Heart left ventricle (tissue), 16 donors: ENCODE measurements at regions not wholly inside any gene's neighbourhood (a gene's known extent, or its start where the extent isn't known, plus 50 kb on each side); places are given as distances from the start of the nearest gene placed in this dataset.

Source experiments
- ATAC-seq, 4 donors: fragments of 200-7000 bp; cut with Tn5 transposase; one replicate each; pipeline ENCODE4 v1.9.1; 2020 to 2022; ENCODE audit warnings: moderate library complexity in 4 of 4, mild to moderate bottlenecking in 3 of 4, moderate number of reproducible peaks in 1 of 4
- DNase-seq, 5 donors: peaks; one replicate each; pipeline ENCODE4 v3.0.0-alpha.2; 2020
- H3K27ac ChIP-seq, 12 donors: fragments of 200-600 bp; sonication (generic) in 4 of 12; one replicate each; pipeline versions ENCODE4 v1.5.0 to v1.8.0; 2016 to 2022; ENCODE audit warnings: mild to moderate bottlenecking in 2 of 12
- H3K27me3 ChIP-seq, 9 donors: fragments of 200-600 bp; sonication (generic) in 2 of 9; one replicate each; pipeline versions ENCODE4 v1.5.1 to v1.8.0; 2016 to 2022; ENCODE audit warnings: mild to moderate bottlenecking in 3 of 9
- H3K36me3 ChIP-seq, 9 donors: fragments of 200-600 bp; sonication (generic) in 2 of 9; one replicate each; pipeline versions ENCODE4 v1.5.0 to v1.8.0; 2018 to 2022; ENCODE audit warnings: mild to moderate bottlenecking in 2 of 9
- H3K4me1 ChIP-seq, 12 donors: fragments of 200-600 bp; sonication (generic) in 4 of 12; one replicate each; pipeline versions ENCODE4 v1.5.0 to v1.8.0; 2016 to 2022; ENCODE audit warnings: mild to moderate bottlenecking in 3 of 12
- H3K4me3 ChIP-seq, 12 donors: fragments of 200-600 bp; sonication (generic) in 4 of 12; one replicate each; pipeline versions ENCODE4 v1.5.0 to v1.8.0; 2017 to 2022; ENCODE audit warnings: mild to moderate bottlenecking in 9 of 12, moderate library complexity in 4 of 12
- H3K9me3 ChIP-seq, 12 donors: fragments of 200-600 bp; sonication (generic) in 4 of 12; one replicate each; pipeline versions ENCODE4 v1.5.0 to v1.8.0; 2016 to 2022; ENCODE audit warnings: mild to moderate bottlenecking in 1 of 12
- POLR2A ChIP-seq, 2 donors: fragments of 450-650 bp; IDR thresholded peaks; one replicate each; pipeline ENCODE4 v1.6.1; 2017; ENCODE audit warnings: antibody characterized with exemption in 2 of 2, mild to moderate bottlenecking in 2 of 2, moderate library complexity in 2 of 2
- WGBS, 4 donors: extraction: QIAGEN DNeasy Blood & Tissue Kit in 2 of 4; methylation state at CpG; one replicate each; pipeline versions ENCODE4 v1.1.5 to v1.1.7; 2013 to 2018; 5-methylcytosine and 5-hydroxymethylcytosine counted together
- intact Hi-C, 10 donors: fragments of 100-400 bp; cut with DNase I; formaldehyde crosslinking; loops; one replicate each; pipeline versions ENCODE4 v1.11.1 to v1.14.2; 2022
- TF ChIP-seq, protein P1 (sequence below), 12 donors: fragments of 200-600 bp; sonication (generic) in 4 of 12; IDR thresholded peaks; one replicate each; pipeline versions ENCODE4 v1.5.0 to v1.8.0; 2018 to 2022; ENCODE audit warnings: antibody characterized with exemption in 12 of 12, mild to moderate bottlenecking in 5 of 12
- donor health status: ischemic (EF 13 %, LVEDD 7.1; RV severe dilation, severe dysfunction).
- donor health status: healthy with polysubstance abuse.
- donor health status: DM: no; HTN: yes; CAD: no.
- donor health status: DM: no; HTN: no; CAD: no.
- donor health status: ischemic (EF 25% LVEDD 6.9; RV normal size, moderate dysfunction).
- donor health status: ischemic (EF 25% LVEDD 5.7; RV mildly dilated, moderate dysfunction).
- donor health status: healthy.
- donor health status: DM: yes; HTN: yes; CAD: no.
- donor health status: ischemic (EF 35%, LVEDD 5.7; RV mildly dilated, moderate dysfunction).
- donor health status: nonischemic (EF 11% LVEDD 7.7; RV severe dilation, severe dysfunction).
- donor health status: DM: yes; HTN: yes; CAD: no.
- donor health status: PGD.
- donor health status: ischemic (EF 29% LVEDD 5.4; RV normal size, mild dysfunction).
- donor health status: nonischemic (EF 23%, LVEDD 6.1; RV moderate dilation, normal function).

DNA sequence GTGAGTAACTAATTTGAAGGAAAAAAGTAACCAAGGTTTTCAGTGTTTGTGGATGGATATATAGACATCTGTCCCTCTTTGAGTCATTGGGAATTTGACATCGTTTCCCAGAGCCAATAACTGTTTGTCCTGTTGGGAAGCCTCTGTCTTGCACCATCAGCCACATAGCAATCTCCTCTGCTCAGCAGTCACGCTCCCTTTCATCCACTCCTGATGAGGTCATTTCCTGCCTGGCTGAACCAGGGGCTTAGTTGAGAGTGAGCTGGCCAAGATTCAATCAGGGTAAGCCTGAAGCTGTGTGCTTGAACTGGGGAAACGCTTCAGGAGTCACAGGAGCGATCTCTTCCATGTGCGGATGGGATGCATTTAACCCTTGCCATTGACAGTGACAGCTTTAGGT lies 121.5 kb upstream of the FOXQ1 start:
- DNase-seq (no peak), ATAC-seq (peak in 1 of 4 donors; percentile 34)
- intact Hi-C loops, result no loop called here

DNA sequence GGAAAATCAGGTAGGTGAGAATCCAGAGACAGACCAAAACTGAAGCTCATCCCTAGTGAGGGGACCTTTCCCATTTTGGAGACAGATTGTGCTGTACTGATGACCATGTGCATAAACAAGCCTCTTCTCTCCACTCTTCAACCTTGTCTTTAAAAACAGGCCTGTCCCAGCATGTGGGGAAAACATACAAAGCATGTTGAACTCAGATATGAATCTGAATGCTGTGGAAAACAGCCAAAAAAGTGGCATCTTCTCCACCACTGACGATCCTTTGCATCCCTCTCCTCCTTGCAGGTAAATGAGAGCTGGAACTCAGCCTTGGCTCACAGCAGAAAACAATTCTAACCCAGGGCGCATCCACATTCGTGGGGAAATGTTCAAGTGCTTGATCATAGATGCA lies 123.7 kb upstream of the FOXQ1 start:
- Histone ChIP-seq H3K27ac (no peak overlapping the region), H3K27me3 (peaks cover 0 to 19% (median under 1%) of the 10 kb centered on the region in 9 donors), H3K9me3 (no peaks in the 10 kb centered on the region), H3K4me1 (no peaks in the 10 kb centered on the region), H3K4me3 (no peak overlapping the region), H3K36me3 (no peaks in the 10 kb centered on the region)
- 81 to 88% (median 85%) methylated on average over 3 of the region's 3 CpGs for WGBS, 4 donors
- no peak for ATAC-seq
- DNase-seq, result no peak
- intact Hi-C loops, result no loop called here
- TF ChIP-seq, protein P1, sequence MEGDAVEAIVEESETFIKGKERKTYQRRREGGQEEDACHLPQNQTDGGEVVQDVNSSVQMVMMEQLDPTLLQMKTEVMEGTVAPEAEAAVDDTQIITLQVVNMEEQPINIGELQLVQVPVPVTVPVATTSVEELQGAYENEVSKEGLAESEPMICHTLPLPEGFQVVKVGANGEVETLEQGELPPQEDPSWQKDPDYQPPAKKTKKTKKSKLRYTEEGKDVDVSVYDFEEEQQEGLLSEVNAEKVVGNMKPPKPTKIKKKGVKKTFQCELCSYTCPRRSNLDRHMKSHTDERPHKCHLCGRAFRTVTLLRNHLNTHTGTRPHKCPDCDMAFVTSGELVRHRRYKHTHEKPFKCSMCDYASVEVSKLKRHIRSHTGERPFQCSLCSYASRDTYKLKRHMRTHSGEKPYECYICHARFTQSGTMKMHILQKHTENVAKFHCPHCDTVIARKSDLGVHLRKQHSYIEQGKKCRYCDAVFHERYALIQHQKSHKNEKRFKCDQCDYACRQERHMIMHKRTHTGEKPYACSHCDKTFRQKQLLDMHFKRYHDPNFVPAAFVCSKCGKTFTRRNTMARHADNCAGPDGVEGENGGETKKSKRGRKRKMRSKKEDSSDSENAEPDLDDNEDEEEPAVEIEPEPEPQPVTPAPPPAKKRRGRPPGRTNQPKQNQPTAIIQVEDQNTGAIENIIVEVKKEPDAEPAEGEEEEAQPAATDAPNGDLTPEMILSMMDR (IDR thresholded peaks at IDR 0.05), result no peak
- no peak for TF ChIP-seq POLR2A (IDR thresholded peaks at IDR 0.05)

More for the DNA sequence above, 121.5 kb upstream of the FOXQ1 start:
- no peaks in the 10 kb centered on the region for H3K4me1 ChIP-seq
- peaks cover 0 to 18% (median 1%) of the 10 kb centered on the region in 12 donors for H3K9me3 ChIP-seq
- WGBS, 4 donors, result 14 to 35% (median 32%) methylated on average over 5 of the region's 5 CpGs
- H3K27me3 ChIP-seq, result peaks cover 0 to 6% (median 0%) of the 10 kb centered on the region in 9 donors
- H3K27ac ChIP-seq, result no peak overlapping the region
- H3K4me3 ChIP-seq, result no peak overlapping the region
- no peaks in the 10 kb centered on the region for H3K36me3 ChIP-seq
- no peak for TF ChIP-seq POLR2A (IDR thresholded peaks at IDR 0.05)
- TF ChIP-seq, protein P1 (IDR thresholded peaks at IDR 0.05), result no peak

DNA sequence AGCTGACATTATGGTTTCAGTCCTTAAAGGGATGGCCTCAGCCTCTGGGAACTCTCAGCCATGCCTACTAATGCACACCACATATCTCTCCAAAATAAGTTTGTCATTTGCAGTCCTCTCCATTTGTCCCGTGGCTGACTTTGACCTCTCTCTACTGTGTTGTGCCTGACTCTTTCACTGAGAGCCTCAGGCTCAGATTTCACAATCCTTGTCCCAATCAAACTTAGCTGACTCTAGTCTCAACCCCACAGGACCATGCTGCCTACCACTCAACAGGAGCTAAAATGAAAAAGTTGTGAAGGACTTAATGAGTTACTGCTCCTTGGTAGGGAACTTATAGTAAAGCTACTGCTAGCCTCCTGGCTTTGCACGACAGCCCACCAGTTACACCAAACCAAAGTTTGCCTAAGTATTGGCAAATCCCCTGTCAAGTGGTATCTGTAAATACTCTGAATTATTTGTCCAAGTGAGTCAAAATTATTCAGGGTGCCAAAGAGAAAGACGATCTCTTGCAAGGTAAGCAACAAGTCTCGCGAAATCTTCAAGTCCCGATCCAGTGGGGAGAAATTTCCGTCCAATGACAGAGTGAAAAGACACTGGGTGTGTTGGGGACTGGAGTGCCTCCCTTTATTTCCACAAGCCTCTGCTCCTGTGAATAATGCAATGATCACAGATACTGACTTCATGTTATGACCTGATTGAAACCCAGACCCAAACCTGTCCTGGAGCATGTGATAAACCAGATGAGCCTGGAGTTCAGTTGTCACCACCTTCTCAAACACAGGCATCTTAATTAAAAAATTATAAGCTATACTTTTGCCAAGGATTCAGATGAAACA lies 124.4 kb upstream of the FOXQ1 start:
- Histone ChIP-seq H3K4me1 (no peaks in the 10 kb centered on the region), H3K27ac (no peak overlapping the region), H3K9me3 (no peaks in the 10 kb centered on the region), H3K4me3 (no peak overlapping the region), H3K36me3 (no peaks in the 10 kb centered on the region), H3K27me3 (peaks cover 0 to 23% (median 4%) of the 10 kb centered on the region in 9 donors)
- intact Hi-C loops, result no loop called here
- WGBS, 4 donors, result 87 to 91% (median 90%) methylated on average over 7 of the region's 7 CpGs
- TF ChIP-seq POLR2A (IDR thresholded peaks at IDR 0.05), result no peak
- TF ChIP-seq, protein P1 (IDR thresholded peaks at IDR 0.05), result no peak
- DNase-seq (no peak), ATAC-seq (no peak)

DNA sequence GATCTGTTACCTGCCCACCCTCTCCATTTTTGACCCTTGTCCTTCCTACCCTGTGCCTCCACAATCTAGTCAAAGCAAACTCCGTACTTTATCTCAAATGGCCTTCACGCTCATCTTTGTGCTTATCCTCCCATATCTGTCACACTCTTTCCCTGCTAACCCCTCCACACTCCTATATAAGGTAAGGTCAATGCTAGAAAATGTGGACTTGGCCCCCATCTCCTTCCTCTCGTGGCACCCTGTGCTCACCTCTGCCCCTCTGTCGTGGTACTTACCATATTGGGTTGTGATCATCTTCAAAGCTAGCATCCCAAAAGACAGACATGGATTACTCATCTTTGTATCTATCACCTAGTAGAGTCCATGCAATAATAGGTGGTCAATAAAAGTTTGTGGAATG lies 127.6 kb upstream of the FOXQ1 start:
- intact Hi-C loops, result no loop called here
- ATAC-seq, result no peak
- no peak overlapping the region for H3K4me3 ChIP-seq
- 62 to 75% (median 67%) methylated on average over 4 of the region's 4 CpGs for WGBS, 4 donors
- DNase-seq, result no peak
- TF ChIP-seq POLR2A (IDR thresholded peaks at IDR 0.05), result no peak
- TF ChIP-seq, protein P1 (IDR thresholded peaks at IDR 0.05), result no peak
- H3K9me3 ChIP-seq, result no peaks in the 10 kb centered on the region
- peaks cover 0 to 26% (median 4%) of the 10 kb centered on the region in 9 donors for H3K27me3 ChIP-seq
- H3K4me1 ChIP-seq, result no peaks in the 10 kb centered on the region
- H3K36me3 ChIP-seq, result no peaks in the 10 kb centered on the region
- no peak overlapping the region for H3K27ac ChIP-seq
